ENCODE measurements at regions not wholly inside any gene's neighbourhood (a gene's known extent, or its start where the extent isn't known, plus 50 kb on each side); places are given as distances from the start of the nearest gene placed in this dataset.
"Not testable (repeated sequence)": the region's sequence is repeated elsewhere in the genome, so short reads cannot be mapped to it uniquely, and the experiment has no call there.

- no peak for DNase-seq (ENCODE audit: low read depth)
Observed at GRCh38 chr2:128613876-128614275, 295.2 kb upstream of the HS6ST1 start.

- DNase-seq (ENCODE audit: low read depth): not testable (repeated sequence)
Observed at GRCh38 chr2:128614907-128615306, 296.2 kb upstream of the HS6ST1 start.

GRCh38 chr2:128615571-128615970, 296.9 kb upstream of the HS6ST1 start:
- no peak for DNase-seq (ENCODE audit: low read depth)

GRCh38 chr2:128617029-128617590, 298.4 kb upstream of the HS6ST1 start:
- no peak for DNase-seq (ENCODE audit: low read depth)

GRCh38 chr2:128617661-128618060, 299.0 kb upstream of the HS6ST1 start:
- DNase-seq (ENCODE audit: low read depth): no peak

GRCh38 chr2:128618642-128619041, 300.0 kb upstream of the HS6ST1 start:
- DNase-seq (ENCODE audit: low read depth): no peak

- no peak for DNase-seq (ENCODE audit: low read depth)
Observed at GRCh38 chr2:128619471-128620325, 301.0 kb upstream of the HS6ST1 start.

GRCh38 chr2:128621074-128621473, 302.4 kb upstream of the HS6ST1 start:
- DNase-seq (ENCODE audit: low read depth): no peak

GRCh38 chr2:128622371-128622770, 303.7 kb upstream of the HS6ST1 start:
- no peak for DNase-seq (ENCODE audit: low read depth)

GRCh38 chr2:128622955-128623620, 304.4 kb upstream of the HS6ST1 start:
- DNase-seq (ENCODE audit: low read depth): no peak

GRCh38 chr2:128623776-128624761, 305.4 kb upstream of the HS6ST1 start:
- no peak for DNase-seq (ENCODE audit: low read depth)

GRCh38 chr2:128624956-128625355, 306.3 kb upstream of the HS6ST1 start:
- no peak for DNase-seq (ENCODE audit: low read depth)

GRCh38 chr2:128625421-128625820, 306.8 kb upstream of the HS6ST1 start:
- no peak for DNase-seq (ENCODE audit: low read depth)

GRCh38 chr2:128625963-128626759, 307.5 kb upstream of the HS6ST1 start:
- no peak for DNase-seq (ENCODE audit: low read depth)

GRCh38 chr2:128626760-128627511, 308.3 kb upstream of the HS6ST1 start:
- DNase-seq (ENCODE audit: low read depth): no peak

- DNase-seq (ENCODE audit: low read depth): no peak
Observed at GRCh38 chr2:128628206-128628605, 309.5 kb upstream of the HS6ST1 start.

- DNase-seq (ENCODE audit: low read depth): no peak
Observed at GRCh38 chr2:128628996-128629395, 310.3 kb upstream of the HS6ST1 start.

- no peak for DNase-seq (ENCODE audit: low read depth)
Observed at GRCh38 chr2:128630974-128631697, 312.5 kb upstream of the HS6ST1 start.

- no peak for DNase-seq (ENCODE audit: low read depth)
Observed at GRCh38 chr2:128631698-128632500, 313.2 kb upstream of the HS6ST1 start.
